Neural cell (in vitro differentiated cells): ENCODE measurements at regions not wholly inside any gene's neighbourhood (a gene's known extent, or its start where the extent isn't known, plus 50 kb on each side); places are given as distances from the start of the nearest gene placed in this dataset.

ENCODE experiments used
- H2AFZ ChIP-seq: fragments of 200-600, 300-800 bp; sonication (generic), shearing (Covaris generic); 2 replicates; pipeline ENCODE4 v1.6.0; 2014; ENCODE audit warnings: low read depth, mild to moderate bottlenecking, antibody characterized with exemption, low read length, moderate library complexity
- H3F3A ChIP-seq: fragments of 200-600 bp; shearing (Covaris generic); 2 replicates; pipeline ENCODE4 v1.6.1; 2016; ENCODE audit warnings: mild to moderate bottlenecking, moderate library complexity, mixed read lengths, antibody characterized with exemption, low read length; ENCODE audit not compliant: insufficient read depth, poor library complexity, severe bottlenecking
- H3K27ac ChIP-seq: fragments of 200-600, 300-800 bp; sonication (generic), shearing (Covaris generic); 2 replicates; pipeline ENCODE4 v1.5.1; 2014; ENCODE audit warnings: mild to moderate bottlenecking, low read length, moderate library complexity
- H3K27me3 ChIP-seq: fragments of 300-800, 200-600 bp; sonication (generic), shearing (Covaris generic); 2 replicates; pipeline ENCODE4 v1.6.0; 2014; ENCODE audit warnings: mild to moderate bottlenecking, low read depth, low read length, moderate library complexity; ENCODE audit not compliant: insufficient read depth
- H3K36me3 ChIP-seq: fragments of 300-800, 200-600 bp; sonication (generic), shearing (Covaris generic); 2 replicates; pipeline ENCODE4 v1.5.1; 2014; ENCODE audit warnings: mild to moderate bottlenecking, antibody characterized with exemption, low read length, moderate library complexity; ENCODE audit not compliant: insufficient read depth
- H3K4me2 ChIP-seq: fragments of 300-800, 200-600 bp; sonication (generic), shearing (Covaris generic); 2 replicates; pipeline ENCODE4 v1.6.0; 2014; ENCODE audit warnings: mild to moderate bottlenecking, low read length
- H3K4me3 ChIP-seq: fragments of 300-800, 200-600 bp; sonication (generic), shearing (Covaris generic); 2 replicates; pipeline ENCODE4 v1.5.1; 2014; ENCODE audit warnings: mild to moderate bottlenecking, low read length, moderate library complexity
- H3K79me2 ChIP-seq: fragments of 200-600 bp; shearing (Covaris generic); replicated peaks from 2 replicates; pipeline ENCODE4 v1.6.0; 2014; ENCODE audit warnings: mild to moderate bottlenecking, low read length, moderate library complexity; ENCODE audit not compliant: insufficient read depth
- H3K9ac ChIP-seq: fragments of 300-800, 200-600 bp; sonication (generic), shearing (Covaris generic); 2 replicates; pipeline ENCODE4 v1.6.1; 2016; ENCODE audit warnings: mild to moderate bottlenecking, low read length, mixed read lengths
- H3K9me2 ChIP-seq: fragments of 200-600 bp; shearing (Covaris generic); 2 replicates; pipeline ENCODE4 v1.6.1; 2016; ENCODE audit warnings: mild to moderate bottlenecking, low read length, mixed read lengths; ENCODE audit not compliant: insufficient read depth
- H3K9me3 ChIP-seq: fragments of 200-600, 300-800 bp; sonication (generic), shearing (Covaris generic); 2 replicates; pipeline ENCODE4 v1.6.1; 2016; ENCODE audit warnings: mild to moderate bottlenecking, mixed run types, low read length, moderate library complexity, mixed read lengths
- H4K20me1 ChIP-seq: fragments of 200-600 bp; shearing (Covaris generic); 2 replicates; pipeline ENCODE4 v1.6.1; 2016; ENCODE audit warnings: mild to moderate bottlenecking, mixed run types; ENCODE audit not compliant: insufficient read depth
- CTCF ChIP-seq: fragments of 450-650 bp; IDR thresholded peaks from 2 replicates; pipeline ENCODE4 v1.5.1; 2014; ENCODE audit warnings: antibody characterized with exemption, mild to moderate bottlenecking, moderate library complexity; ENCODE audit not compliant: poor library complexity, severe bottlenecking
- EP300 ChIP-seq: fragments of 450-650 bp; conservative IDR thresholded peaks from 2 replicates; pipeline ENCODE4 v1.6.1; 2014; ENCODE audit warnings: antibody characterized with exemption, mild to moderate bottlenecking, moderate library complexity; ENCODE audit not compliant: poor library complexity, severe bottlenecking
- EZH2 ChIP-seq: fragments of 200-600, 300-800 bp; shearing (Covaris generic), sonication (generic); IDR thresholded peaks from 2 replicates; pipeline ENCODE4 v1.6.1; 2014; ENCODE audit warnings: antibody characterized with exemption, low read length, borderline replicate concordance, mild to moderate bottlenecking; ENCODE audit not compliant: insufficient read depth, poor library complexity, severe bottlenecking
- MXI1 ChIP-seq: fragments of 450-650 bp; conservative IDR thresholded peaks from 2 replicates; pipeline ENCODE4 v1.6.1; 2014; ENCODE audit warnings: antibody characterized with exemption, mild to moderate bottlenecking; ENCODE audit not compliant: poor library complexity, severe bottlenecking
- POLR2AphosphoS5 ChIP-seq: IDR thresholded peaks from 2 replicates; pipeline ENCODE4 v1.6.1; 2012
- RAD21 ChIP-seq: fragments of 450-650 bp; conservative IDR thresholded peaks from 2 replicates; pipeline ENCODE4 v1.6.1; 2014; ENCODE audit warnings: antibody characterized with exemption, mild to moderate bottlenecking, moderate library complexity
- REST ChIP-seq: IDR thresholded peaks from 2 replicates; pipeline ENCODE4 v1.6.1; 2012; ENCODE audit warnings: borderline replicate concordance
- SMC3 ChIP-seq: fragments of 450-650 bp; conservative IDR thresholded peaks from 2 replicates; pipeline ENCODE4 v1.6.1; 2014; ENCODE audit warnings: antibody characterized with exemption, mild to moderate bottlenecking, moderate library complexity; ENCODE audit not compliant: poor library complexity
- TAF1 ChIP-seq: IDR thresholded peaks from 2 replicates; pipeline ENCODE4 v1.6.1; 2012; ENCODE audit warnings: low read depth

GRCh38 chr5:53237876-53238275 lies 128.3 kb upstream of the MOCS2 start:
- Histone ChIP-seq H3K4me3 (no peak overlapping the region), H2AFZ (no peak overlapping the region), H3K79me2 (no peaks in the 10 kb centered on the region), H3F3A (no peaks in the 10 kb centered on the region), H3K9me2 (no peaks in the 10 kb centered on the region), H3K4me2 (no peak overlapping the region), H4K20me1 (no peaks in the 10 kb centered on the region), H3K9me3 (no peaks in the 10 kb centered on the region), H3K9ac (no peak overlapping the region), H3K27me3 (no peaks in the 10 kb centered on the region), H3K36me3 (no peaks in the 10 kb centered on the region), H3K27ac (no peak overlapping the region)
- TF ChIP-seq EP300 (no peak), MXI1 (no peak), CTCF (no peak), POLR2AphosphoS5 (no peak), SMC3 (no peak), RAD21 (no peak), EZH2 (no peak), REST (no peak), TAF1 (no peak)

GRCh38 chr5:53239301-53239990 lies 129.9 kb upstream of the MOCS2 start:
- Histone ChIP-seq H3K9me3 (no peaks in the 10 kb centered on the region), H3F3A (no peaks in the 10 kb centered on the region), H3K9ac (no peak overlapping the region), H3K27ac (no peak overlapping the region), H2AFZ (no peak overlapping the region), H3K4me2 (no peak overlapping the region), H4K20me1 (no peaks in the 10 kb centered on the region), H3K36me3 (no peaks in the 10 kb centered on the region), H3K27me3 (no peaks in the 10 kb centered on the region), H3K9me2 (no peaks in the 10 kb centered on the region), H3K79me2 (no peaks in the 10 kb centered on the region), H3K4me3 (no peak overlapping the region)
- no peak for TF ChIP-seq SMC3
- TF ChIP-seq TAF1: no peak
- no peak for TF ChIP-seq EP300
- TF ChIP-seq CTCF: no peak
- TF ChIP-seq EZH2: no peak
- no peak for TF ChIP-seq POLR2AphosphoS5
- no peak for TF ChIP-seq REST
- TF ChIP-seq MXI1: no peak
- TF ChIP-seq RAD21: no peak
